GM21367 (cell line): ENCODE measurements at regions not wholly inside any gene's neighbourhood (a gene's known extent, or its start where the extent isn't known, plus 50 kb on each side); places are given as distances from the start of the nearest gene placed in this dataset.
"Not testable (repeated sequence)": the region's sequence is repeated elsewhere in the genome, so short reads cannot be mapped to it uniquely, and the experiment has no call there.

Experiments
- ATAC-seq: cut with Tn5 transposase; IDR thresholded peaks from one replicate; pipeline ENCODE4 v1.9.1; 2021; ENCODE audit not compliant: unreplicated experiment

DNA sequence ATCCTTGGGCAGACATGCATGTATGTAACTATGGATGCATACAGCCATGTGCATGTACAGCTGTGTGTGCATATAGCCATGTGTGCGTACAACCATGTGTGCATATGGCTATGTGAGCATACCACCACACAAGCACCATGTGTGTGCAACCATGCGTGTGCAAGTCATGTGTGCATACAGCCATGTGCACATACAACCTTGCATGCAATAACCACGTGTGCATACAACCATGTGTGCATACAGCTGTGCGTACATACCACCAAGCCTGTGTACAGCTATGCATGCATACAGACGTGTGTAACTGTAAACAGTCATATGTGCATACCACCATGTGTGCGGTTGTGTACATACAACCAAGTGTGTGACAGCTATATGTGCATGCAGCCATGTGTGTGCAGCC is 186.4 kb downstream of the LAT start:
- not testable (repeated sequence) for ATAC-seq

DNA sequence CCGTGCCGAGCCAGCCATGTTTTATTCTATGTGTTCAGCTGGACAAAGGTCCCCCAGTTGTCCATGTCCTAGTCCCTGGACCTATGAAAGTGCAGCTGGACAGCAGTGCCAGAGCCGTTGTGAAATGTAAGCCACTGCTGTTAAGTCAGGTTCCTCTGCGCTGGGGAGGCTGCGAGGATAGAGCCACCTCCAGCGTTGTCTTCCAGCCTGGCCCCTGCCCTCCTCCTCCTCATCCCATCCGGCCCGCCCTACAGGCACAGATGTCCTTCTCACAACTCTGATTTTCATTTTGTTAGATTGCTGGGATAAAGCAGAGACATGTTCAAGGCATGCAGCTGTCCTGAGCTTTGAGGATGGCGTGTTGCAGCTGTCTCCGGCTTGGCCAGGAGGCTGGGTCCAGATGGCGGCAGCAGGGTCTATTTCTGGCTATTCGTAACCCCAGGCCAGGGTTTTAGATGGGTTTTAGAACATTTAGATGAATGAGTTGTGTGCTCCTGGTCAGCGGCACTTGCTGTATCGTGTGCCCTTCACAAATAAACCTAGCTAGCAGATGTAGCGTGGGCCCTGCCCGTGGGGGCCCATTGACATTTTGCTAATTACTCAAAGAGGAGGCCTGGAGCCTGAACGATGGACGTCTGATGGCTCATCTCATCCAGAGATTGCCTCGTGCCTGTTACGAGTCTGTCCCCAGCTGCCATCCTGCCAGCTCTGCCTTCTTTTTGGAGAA is 185.7 kb downstream of the LAT start:
- ATAC-seq: not testable (repeated sequence)

DNA sequence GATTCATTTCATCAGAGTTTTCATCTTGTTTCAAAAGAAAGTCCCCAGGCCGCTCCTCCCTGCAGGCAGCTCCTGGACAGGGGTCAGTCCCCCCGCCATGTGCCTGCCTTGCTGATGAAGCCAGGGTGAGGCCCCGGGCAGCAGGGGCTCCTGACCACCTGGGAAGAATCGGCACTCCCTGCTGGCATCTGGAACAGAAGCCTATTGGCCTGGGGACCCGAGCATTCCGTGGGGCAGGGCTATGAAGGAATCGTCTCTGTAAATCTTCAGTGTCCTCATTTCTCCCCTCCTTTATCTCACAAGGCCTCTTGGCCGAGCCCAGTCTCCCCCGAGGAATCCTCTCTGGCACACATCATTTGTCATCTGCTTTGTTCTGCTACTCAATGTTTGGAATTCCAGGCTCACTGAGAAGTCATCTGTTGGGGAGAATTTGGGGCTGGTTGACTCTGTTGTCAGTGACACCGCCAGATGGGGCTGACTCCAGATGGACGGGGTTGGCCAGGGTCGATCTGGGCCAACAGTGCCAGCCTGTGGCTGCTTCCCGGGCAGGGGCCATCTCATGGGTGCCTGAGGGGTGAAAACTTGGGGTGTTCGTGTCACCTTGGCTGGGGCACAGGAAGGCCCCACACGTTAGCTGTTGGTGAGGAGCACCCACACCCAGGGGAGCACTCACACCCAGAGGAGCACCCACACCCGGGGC is 184.6 kb downstream of the LAT start:
- not testable (repeated sequence) for ATAC-seq

DNA sequence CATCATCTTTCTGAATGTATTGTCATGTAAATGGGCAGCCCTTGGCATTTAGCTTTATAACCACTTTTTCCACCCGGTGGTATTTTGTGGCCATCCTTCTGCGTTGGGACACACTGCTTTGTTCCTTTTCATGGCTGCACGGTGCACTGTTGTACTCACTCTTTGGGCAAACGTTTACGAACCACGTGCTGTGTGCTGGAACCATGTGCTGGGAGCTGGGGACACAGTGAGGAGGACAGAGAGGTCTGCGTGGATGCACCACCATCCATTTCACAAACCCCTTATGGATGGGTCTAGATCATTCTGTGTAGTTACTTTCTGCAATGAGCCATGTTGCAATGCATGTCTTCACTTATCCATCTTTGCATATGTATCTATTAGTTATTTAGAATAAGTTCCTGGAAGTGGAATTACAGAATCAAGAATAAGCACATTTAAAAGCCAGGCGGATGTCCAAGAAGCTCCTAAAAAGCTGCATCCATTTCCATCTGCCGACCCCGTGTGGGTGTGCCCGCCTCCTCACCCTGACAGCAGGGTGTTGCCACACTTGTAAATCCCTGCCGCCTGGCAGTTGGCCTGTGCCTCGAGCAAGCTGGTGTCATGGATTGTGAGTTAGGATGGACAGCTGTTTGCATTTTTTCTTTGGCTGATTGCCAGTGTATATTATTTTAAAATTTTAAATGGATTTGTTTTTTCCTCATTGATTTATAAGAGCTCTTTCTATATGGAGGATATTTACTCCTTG is 183.8 kb downstream of the LAT start:
- ATAC-seq: not testable (repeated sequence)

DNA sequence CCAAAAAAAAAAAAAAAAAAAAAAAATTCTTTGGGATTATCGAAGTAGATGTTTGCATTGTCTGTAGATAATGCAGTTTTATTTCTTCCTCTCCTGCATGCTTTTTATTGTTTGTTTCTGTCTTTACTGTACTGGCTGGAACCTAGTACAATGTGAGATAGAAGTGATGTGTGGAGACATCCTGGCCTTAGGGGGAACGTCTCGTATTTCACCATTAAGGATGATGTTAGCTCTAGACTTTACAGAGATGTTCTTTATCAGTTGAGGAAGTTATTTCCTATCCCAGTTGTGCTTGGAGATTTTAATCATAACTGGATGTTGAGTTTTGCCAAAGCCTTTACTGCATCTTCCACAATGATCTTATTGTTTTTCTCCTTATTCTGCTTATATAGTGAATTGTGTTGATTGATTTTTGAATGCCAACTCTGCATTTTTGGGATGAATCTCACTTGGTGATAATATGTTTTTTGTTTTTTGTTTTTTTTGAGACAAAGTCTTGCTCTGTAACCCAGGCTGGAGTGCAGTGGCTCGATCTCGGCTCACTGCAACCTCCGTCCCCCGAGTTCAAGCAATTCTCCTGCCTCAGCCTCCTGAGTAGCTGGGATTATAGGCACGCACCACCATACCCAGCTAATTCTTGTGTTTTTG is 179.7 kb downstream of the LAT start:
- ATAC-seq: not testable (repeated sequence)

DNA sequence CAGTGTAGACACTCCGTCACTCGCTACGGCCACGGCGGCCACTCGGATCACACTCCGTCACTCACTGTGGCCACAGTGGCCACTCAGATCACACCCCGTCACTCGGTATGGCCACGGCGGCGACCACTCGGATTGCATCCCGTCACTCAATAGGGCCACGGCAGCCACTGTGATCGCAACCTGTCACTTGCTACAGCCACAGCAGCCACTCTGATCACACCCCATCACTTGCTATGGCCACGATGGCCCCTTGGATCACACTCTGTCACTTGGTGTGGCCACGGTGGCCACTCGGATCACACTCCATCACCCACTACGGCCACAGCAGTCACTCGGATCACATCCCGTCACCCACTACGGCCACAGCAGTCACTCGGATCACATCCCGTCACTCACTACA is 175.3 kb downstream of the LAT start:
- not testable (repeated sequence) for ATAC-seq

DNA sequence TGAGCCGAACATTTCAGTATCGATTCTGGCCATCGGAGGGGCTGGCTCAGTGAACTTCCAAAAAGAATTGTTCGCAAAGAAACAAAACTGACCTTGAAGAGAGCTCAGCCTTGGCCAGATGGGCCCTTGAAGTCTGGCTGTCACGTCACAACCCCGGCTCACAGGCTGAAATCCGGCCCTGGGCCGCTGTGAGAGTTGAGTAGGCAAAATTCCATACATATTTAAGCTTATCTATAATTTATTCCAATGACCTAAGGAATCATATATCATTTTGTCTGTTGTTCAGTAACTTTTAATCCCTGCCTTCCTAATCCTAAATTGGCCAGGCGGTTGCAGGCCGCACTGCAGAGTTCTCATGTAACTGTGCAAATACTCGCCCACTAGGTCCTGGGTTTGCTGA is 174.8 kb downstream of the LAT start:
- ATAC-seq: not testable (repeated sequence)

DNA sequence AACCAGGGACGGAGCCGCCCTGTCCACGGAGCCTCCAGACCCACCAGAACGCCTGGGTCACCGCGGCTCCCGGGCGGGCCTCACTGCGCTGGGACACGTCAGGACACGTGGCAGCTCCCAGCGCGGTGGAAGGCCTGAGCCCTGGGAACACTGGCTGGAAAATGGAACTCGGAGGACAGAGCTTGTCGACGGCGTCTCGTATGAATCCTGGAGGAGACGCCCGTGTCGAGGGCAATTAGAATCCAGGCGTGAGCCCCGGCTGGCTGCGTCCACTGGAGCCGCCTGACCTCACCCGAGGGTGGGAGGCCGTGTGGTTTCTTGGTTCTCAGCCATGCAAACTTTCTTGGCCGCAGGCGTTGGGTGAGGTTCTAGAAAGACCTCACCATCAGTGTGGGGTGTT is 173.9 kb downstream of the LAT start:
- no peak for ATAC-seq

DNA sequence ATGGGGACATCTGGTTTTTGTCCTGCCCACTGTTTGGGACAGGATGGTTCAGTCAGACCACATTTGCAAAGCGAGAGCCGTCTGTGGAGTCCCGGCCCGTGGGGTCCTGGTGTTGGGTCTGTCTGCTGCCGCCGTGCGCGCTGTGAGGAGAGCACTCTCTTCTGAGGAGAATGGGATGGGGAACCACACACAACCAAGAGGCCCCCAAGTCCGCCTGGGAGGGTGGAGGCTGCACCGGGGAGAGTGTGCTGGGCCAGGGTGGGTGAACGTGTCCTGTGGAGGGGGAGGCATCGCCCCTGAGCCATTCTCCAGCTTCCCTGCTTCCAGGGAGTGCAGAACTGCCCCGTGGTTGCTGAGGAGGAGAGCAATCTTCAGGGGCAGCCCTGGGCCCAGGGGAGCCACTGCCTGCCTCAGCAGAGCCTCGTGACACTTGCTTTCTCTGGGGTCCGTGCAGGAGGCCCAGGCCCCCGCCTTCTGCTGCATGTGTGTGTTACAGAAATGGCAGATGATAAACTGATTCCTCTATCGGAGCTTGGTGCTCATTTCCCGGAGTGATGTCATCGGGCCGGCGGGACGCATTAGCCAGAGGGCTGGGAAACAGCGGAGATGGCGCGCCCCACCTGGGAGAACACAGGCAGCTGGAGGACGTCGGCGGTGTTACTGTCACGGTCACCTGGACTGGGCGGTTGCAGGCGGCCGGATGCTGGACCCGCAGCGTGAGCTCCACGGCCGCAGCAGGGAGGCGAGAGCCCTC is 173.4 kb downstream of the LAT start:
- ATAC-seq: not testable (repeated sequence)

DNA sequence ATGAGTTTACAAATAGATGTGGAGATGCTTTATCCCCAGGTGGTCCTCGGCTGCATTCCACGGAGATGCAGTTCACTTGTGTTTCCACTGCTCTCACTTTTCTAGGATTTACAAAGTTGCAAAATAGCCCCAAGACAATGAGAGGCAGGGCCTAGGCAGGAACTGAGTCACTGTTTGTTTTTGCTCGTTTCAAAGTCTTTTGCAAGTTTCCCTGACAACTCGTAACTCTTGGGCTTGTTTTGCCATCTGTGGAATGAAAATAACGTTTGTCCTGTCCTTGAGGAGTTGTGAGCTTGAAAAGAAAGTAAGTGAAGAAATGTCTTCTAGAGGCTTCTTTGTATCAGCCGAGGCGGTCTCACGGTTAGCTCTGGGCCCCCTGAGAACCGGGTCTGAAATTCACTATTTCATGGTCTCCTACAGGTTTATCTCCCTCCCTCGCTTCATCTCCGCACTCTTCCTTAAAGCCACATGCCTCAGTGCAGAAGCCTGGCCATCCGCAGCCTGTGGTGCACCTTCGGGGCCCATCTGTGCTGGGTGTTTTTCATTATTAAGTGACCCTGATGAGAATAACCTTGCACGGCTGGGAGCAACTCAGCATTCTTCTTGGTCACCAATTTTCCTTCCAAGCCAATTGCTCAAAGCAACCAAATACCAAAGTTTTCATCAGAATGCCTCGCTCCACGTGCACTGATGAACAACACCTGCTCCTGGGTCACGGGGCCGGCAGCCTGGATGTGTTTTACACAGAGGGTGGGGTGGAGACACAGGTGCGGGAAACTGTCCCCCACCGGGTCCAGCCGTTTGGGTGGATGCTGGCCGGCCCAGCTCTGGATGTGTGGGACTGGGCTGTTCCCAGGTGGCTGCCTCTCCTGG is 172.4 kb downstream of the LAT start:
- ATAC-seq: not testable (repeated sequence)

DNA sequence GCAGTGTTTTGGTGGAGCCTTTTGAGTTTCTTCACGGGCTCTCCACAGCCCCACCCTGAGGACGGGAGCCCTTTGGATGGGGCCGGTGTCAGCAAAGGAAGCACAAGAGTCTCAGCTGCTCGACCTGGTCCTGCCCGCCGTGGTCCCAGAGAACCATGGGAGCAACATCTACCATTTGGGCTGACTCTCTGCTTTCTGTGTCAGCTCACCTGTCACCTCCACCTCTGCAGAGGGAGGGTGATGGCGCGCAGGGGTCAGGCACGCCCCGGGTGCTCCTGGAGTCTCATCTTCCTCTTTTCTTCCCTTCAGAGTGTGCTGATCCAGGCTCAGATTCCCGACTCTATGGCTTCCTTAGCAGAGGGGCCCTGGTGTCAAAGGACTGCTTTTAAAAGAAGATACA is 171.7 kb downstream of the LAT start:
- ATAC-seq: no peak

DNA sequence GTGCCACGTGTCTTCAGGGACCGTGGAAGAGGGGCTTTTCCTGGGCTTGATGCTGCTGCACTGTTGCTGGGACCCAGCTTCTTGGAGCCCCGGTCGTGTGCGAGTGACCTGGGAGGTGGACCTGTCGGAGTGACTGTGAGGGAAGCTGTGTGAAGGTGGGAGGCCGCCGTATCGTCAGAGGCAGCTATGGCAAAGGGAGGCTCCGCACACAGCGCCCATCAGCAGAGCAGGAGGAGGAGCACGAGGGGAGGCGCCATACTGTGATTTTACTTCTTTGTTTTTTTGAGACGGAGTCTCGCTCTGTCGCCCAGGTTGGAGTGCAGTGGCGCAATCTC is 171.0 kb downstream of the LAT start:
- ATAC-seq: not testable (repeated sequence)

DNA sequence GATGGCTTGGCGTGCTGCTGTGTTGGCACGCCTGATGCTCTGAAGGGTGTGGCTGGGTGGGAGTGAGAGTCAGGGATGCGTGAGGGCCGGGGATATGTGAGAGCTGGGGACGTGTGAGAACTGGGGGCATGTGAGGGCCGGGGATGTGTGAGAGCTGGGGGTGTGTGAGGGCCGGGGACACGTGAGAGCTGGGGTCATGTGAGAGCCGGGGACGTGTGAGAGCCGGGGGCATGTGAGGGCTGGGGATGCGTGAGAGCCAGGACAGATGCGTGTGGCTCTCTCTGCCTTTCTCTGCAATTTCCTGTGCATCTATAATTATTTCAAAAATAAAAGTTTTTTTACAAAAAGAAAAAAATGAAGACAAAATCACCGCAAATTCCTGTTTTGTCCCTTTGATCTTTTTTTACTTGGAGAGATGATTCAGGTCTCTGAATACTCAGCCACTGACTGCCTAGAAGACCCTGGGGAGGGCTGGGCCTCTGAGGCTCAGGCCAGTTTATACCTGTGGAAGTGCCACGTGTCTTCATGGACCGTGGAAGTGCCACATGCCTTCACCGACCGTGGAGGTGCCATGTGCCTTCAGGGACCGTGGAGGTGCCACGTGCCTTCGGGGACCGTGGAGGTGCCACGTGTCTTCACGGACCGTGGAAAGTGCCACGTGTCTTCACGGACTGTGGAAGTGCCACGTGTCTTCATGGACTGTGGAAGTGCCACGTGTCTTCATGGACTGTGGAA is 170.4 kb downstream of the LAT start:
- not testable (repeated sequence) for ATAC-seq

DNA sequence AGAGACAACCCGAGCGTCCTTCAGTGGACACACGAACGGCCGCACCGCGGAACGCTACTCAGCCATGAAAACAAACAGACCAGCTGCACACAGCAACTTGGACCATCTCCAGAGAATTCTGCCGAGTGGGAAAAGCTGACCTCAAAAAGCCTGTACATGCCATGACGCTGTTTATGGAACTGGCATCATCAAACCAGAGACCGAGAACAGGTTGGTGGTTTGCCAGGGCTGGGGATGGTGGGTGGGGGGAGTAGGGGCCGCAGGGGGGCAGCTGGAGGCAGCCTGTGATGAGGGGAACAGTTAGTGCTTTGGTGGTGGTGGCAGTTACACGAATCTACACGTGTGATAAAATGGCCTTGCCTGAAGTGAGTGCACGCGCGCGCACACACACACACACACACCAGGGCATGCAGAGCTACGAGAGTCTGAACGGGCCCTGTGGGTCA is 169.8 kb downstream of the LAT start:
- ATAC-seq: no peak

DNA sequence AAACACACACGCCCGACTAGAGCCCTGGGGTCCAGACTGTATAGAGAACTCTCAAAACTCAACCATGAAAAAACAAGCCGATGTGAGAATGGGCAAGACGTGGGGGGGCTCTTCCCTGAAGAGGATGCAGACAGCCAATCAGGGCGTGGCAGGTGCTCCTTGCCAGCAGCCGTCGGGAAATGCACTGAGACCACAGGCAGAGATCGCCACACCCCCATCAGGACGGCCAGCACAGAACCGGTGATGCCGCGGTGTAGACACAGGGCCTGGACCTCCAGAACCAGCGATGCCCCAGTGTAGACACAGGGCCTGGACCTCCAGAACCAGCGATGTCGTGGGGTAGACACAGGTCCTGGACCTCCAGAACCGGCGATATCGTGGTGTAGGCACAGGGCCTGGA is 169.2 kb downstream of the LAT start:
- no peak for ATAC-seq

DNA sequence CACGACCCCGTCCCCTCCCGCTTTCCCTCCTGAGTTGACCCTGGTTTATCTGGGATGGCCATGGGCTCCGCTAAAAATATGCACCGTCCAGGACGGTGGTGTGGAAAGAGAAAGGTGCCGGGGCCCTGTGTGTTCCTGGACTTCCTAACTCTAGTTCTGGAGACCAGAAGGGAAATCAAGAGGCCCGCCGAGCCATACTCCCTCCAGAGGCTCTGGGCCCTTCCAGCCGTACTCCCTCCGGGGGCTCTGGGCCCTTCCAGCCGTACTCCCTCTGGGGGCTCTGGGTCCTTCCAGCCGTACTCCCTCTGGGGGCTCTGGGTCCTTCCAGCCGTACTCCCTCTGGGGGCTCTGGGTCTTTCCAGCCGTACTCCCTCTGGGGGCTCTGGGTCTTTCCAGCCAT is 168.5 kb downstream of the LAT start:
- not testable (repeated sequence) for ATAC-seq

DNA sequence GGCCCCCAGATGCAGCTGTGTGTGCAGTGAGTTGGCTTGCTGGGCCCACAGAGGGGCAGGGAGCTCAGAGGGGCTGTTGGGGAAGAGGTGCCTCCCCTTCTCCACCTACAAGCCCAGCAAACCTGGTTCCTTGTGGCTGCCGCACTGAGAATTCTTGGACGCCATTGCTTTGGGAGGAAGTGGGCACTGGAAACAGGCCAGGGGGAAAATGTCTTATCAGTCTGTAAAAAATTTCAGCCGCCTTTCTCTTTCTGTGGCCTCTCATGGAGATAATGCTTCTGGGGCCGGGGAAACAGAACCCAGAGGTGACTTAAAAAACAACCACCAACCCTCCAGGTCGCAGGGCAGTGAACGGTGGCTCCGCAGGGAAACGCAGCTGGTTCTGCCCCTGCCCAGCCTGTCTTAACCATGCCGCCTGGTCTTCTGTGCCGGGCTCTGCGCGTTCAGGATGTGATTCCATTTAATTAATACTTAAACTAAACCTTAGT is 167.7 kb downstream of the LAT start:
- ATAC-seq: not testable (repeated sequence)

DNA sequence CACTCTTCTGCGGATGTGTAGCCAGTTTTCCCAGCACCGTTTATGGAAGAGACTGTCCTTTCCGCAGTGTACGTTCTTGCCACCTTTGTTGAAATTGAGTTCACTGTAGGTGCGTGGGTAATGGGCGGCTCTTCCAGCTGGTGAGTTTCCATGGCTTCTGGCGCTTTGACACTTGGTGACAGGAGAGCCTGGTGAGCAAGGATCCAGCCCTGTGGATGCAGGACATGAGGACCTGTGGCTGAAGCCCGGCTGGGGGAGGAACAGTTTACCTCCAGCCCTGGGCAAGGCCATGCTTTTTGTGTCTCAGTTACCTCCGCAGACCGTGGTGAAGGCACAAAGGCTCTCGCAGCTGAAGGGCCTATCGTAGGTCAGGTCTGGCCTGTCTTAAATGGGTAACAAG is 166.5 kb downstream of the LAT start:
- ATAC-seq: no peak

DNA sequence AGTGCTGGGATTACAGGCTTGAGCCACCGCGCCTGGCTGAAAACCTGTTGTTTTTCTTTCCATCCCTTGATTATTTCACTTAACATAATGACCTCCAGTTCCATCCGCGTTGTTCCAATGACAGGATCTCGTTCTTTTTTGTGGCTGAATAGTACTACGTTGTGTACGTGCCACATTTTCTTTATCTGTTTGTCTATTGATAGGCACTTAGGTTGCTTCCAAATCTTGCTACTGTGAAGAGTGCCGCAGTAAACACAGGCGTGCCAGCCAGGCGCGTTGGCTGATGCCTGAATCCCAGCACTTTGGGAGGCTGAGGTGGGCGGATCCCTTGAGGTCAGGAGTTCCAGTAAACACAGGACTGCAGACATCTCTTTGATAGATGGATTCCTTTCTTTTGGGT is 165.1 kb downstream of the LAT start:
- not testable (repeated sequence) for ATAC-seq
